NCI-H510A (cell line): ENCODE measurements at regions not wholly inside any gene's neighbourhood (a gene's known extent, or its start where the extent isn't known, plus 50 kb on each side); places are given as distances from the start of the nearest gene placed in this dataset.
"Not testable (repeated sequence)": the region's sequence is repeated elsewhere in the genome, so short reads cannot be mapped to it uniquely, and the experiment has no call there.

Source experiments
- DNase-seq: peaks from one replicate; lab custom pipeline; 2025; lab: John Stamatoyannopoulos, UW

GRCh38 chr3:118162627-118163588, 871.7 kb downstream of the IGSF11 start:
- DNase-seq = not testable (repeated sequence)

DNA sequence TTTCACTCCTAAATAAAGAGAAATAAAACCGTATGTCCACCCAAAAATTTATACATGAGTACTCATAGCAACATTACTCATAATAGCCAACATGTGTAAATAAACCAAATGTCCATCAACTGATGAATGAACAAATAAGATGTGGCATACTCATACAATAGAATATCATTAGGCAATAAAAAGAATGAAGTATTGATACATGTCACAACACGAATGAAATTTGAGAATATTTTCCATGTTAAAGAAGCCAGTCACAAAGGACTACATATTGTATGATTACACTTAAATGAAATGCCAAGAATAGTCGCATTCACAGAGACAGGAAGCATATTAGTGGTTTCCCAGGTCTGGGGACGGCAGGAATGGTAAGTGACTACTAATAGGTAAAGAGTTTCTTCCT, 869.2 kb downstream of the IGSF11 start:
- DNase-seq = no peak

DNA sequence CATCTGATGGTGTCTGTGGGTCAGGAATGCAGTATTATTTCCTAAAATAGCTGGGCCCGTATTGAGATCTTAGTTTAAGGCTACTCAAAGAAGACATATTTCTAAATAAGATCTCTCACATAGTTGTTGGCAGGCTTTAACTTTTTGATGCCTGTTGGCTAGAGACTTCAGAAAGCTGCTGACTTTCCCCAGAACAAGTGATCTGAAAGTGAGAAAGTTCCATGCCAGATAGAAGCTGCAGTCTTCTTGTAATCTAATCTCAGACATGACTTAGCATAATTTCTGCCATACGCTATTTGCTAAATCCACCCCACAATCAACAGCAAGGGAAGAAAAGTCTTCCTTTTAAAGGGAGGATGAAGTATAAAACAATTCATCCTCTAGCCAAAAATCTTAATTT, 867.1 kb downstream of the IGSF11 start:
- DNase-seq = no peak

DNA sequence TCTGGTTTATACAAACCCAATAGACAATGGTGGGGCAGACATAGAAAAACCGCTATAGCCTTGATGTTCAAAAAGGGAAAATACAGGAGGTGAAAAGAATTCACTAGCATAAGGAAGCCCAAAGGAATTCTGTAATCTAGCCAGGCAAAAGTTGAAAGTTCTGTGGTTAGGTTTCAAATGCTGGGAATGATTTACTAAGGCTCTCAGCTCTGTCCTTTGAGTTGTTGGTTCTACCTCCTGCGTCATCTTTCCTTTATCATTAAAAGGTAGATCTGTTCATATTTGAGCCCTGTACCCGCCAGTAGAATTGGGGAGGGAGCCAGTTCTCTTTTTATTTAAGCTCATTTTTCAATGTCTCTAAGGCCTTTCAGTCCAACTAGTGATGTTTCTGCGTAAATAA, 866.5 kb downstream of the IGSF11 start:
- no peak for DNase-seq

DNA sequence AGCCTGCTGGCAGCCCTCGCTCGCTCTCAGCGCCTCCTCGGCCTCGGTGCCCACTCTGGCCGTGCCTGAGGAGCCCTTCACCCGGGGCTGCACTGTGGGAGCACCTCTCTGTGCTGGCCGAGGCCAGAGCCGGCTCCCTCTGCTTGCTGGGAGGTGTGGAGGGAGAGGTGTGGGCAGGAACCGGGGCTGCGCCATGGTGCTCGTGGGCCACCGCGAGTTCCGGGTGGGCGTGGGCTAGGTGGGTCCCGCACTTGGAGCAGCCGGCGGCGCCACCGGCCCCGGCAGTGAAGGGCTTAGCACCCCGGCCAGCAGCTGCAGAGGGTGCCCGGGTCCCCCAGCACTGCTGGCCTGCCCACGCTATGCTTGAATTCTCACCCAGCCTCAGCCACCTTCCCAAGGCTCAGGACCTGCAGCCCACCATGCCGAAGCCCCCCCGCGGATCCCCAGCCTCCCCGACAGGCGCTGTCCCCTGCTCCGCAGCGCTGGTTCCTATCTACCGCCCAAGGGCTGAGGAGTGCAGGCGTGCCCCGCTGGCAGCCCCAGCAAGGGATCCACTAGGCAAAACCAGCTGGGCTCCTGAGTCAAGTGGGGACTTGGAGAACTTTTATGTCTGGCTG, 863.3 kb downstream of the IGSF11 start:
- no peak for DNase-seq

- DNase-seq = no peak
Measured at GRCh38 chr3:118180853-118181252, 853.8 kb downstream of the IGSF11 start.

DNA sequence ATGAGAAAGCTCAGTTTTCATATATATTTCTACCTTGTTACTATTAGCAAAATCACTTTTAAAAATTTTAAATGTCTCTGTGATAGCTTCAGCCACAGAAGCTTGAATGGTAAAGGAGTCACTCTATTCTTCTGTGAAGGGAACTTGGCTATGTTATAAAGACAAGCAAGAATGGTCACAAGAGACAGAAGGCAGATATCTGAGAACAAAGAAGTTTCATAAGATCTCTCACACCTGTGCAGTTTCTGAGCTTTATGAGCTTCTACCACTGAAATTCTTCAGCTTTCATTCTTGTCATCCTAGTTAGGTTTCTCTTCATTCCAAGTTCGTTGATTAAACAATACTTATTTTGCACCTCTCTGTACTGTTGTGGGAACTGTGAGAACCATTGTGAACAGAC, 853.4 kb downstream of the IGSF11 start:
- DNase-seq = no peak

DNA sequence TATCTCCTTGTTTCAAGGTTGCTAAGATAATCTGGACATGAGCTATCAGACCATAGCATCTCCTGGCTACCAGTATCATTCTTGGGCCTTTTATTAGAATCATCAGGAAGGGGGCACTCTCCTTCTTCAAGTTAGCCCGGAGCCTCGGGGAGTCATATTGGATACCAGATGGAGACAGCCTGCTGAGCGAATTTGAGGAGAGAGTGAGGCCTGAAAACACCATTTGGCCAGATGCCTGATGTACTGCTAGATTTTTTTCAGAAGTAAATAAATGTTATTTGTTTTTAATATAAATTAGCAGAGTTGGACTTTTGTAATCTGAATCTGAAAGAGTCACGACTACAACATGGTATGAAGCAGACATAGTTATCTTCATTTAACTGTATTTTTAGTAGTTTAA, 848.6 kb downstream of the IGSF11 start:
- no peak for DNase-seq

DNA sequence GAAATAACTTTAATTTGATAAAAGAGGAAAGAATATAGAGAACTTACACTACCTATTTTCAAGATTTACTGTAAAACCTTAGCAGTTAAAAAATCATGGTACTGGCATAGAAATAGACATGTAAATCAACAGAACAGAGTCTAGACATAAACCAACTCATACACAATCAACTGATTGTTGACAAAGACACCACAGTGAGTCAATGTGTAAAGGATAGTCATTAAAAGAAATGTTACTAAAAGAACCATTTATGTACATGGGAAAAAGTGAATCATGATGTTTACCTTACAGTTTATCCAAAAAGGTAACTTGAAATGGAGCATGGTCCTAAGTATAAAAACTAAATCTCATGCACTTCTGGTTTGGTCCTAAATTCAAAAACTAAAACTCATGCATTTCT, 847.4 kb downstream of the IGSF11 start:
- no peak for DNase-seq

GRCh38 chr3:118196183-118196582, 838.5 kb downstream of the IGSF11 start:
- no peak for DNase-seq

GRCh38 chr3:118199044-118199443, 835.6 kb downstream of the IGSF11 start:
- DNase-seq = no peak

- no peak for DNase-seq
Measured at GRCh38 chr3:118204052-118204656, 830.5 kb downstream of the IGSF11 start.

- no peak for DNase-seq
Measured at GRCh38 chr3:118207271-118207670, 827.4 kb downstream of the IGSF11 start.

GRCh38 chr3:118208642-118209041, 826.0 kb downstream of the IGSF11 start:
- no peak for DNase-seq

DNA sequence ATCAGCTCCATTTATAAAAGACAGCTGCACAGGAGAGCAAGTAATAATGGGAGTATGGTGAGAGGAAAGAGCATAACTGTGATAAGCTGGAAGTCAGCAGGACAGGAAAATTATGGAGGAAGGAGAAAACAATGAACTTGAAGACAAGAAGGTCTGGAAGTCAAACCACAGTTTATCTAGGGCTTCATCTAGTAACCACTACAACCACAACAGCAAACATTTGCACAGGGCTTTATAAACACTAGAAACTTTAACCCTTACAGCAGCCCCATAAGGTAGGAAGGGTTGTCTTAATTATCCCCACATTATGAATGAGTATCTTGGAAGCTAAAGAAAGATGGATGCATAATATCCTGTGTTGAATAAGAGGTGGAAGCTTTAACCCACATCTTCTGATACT, 820.8 kb downstream of the IGSF11 start:
- DNase-seq = no peak

DNA sequence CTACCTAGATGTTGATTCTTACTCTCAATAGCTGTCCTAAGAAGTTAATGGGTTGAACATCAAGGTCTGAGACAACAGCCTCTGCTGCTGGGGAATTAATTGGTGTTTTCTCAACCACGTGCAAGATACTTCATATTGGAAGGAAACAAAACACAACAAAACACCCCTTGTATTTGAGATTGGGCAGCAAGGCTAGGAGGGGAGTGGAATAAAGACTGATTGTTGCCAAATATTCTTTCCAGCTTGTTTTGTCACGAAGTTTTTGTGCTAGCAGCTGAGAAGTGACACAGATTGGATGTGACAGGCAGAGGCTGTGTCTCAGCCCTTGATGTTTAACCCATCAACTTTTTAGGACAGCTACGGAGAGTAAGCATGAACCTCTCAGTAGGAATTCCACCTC, 808.4 kb downstream of the IGSF11 start:
- no peak for DNase-seq

DNA sequence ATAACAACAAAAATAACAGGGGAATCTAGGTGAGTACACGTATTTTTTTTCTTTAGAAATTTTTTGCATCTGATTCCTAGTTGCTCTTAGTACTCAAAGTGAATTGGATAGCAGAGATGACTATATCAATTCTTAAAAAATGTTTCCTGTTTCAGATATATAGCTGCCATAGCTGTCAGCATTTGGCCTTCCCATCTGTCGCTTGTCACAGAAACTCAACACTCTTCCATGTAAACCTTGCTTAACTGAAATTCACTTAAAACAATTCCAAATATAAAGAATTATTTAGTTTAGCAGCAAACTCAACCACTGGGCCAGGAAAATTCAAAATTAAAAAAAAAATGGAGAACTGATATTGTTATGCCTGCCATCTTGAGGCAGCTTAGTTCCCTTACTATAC, 807.5 kb downstream of the IGSF11 start:
- DNase-seq = no peak

- DNase-seq = no peak
Measured at GRCh38 chr3:118228151-118228550, 806.5 kb downstream of the IGSF11 start.

- DNase-seq = no peak
Measured at GRCh38 chr3:118229196-118229595, 805.5 kb downstream of the IGSF11 start.

DNA sequence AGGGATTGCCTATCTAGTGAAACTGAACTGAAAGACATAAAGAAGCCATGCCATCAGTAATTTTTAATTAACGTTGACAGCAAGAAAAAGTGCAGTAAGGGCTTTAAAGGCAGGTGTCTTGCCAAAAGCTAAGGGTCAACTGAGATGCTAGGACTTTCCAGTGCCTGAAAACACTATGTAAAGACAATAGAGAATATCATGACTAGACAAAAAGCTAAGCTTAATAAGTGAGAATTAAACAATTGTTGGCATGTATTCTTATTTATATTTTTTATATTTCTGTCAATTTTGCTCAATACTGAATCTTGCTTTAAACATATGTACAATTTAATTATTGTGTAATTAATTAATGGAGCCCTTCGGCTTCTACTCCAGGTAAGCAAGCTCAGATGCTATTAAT, 803.1 kb downstream of the IGSF11 start:
- DNase-seq = no peak

GRCh38 chr3:118239253-118239652, 795.4 kb downstream of the IGSF11 start:
- no peak for DNase-seq

GRCh38 chr3:118244761-118245160, 789.9 kb downstream of the IGSF11 start:
- DNase-seq = no peak

- DNase-seq = no peak
Measured at GRCh38 chr3:118245312-118245711, 789.3 kb downstream of the IGSF11 start.
